SK-N-SH treated with all-trans-retinoic acid at 6 μM for 48 hours (cell line): ENCODE measurements at regions not wholly inside any gene's neighbourhood (a gene's known extent, or its start where the extent isn't known, plus 50 kb on each side); places are given as distances from the start of the nearest gene placed in this dataset.
A peak's percentile ranks its signal among the peaks of the same experiment; 100 is the strongest.
"Not testable (repeated sequence)": the region's sequence is repeated elsewhere in the genome, so short reads cannot be mapped to it uniquely, and the experiment has no call there.

ENCODE experiments used
- ATAC-seq: fragments of 200-7000 bp; cut with Tn5 transposase; 3 replicates; pipeline ENCODE4 v1.9.1; 2020; ENCODE audit warnings: mild to moderate bottlenecking, moderate library complexity
- ARNTL ChIP-seq: fragments of 450-650 bp; formaldehyde crosslinking; IDR thresholded peaks from 2 replicates; pipeline ENCODE4 v1.5.0; 2020; ENCODE audit warnings: low read depth, mild to moderate bottlenecking, moderate library complexity, borderline replicate concordance
- BACH2 ChIP-seq: fragments of 250-450 bp; sonication (Bioruptor Pico); IDR thresholded peaks from 2 replicates; pipeline ENCODE4 v1.9.0; 2021; ENCODE audit warnings: mild to moderate bottlenecking, borderline replicate concordance
- CREB5 ChIP-seq: fragments of 250-450 bp; sonication (Bioruptor Pico); IDR thresholded peaks from 2 replicates; pipeline ENCODE4 v1.5.1; 2020; ENCODE audit warnings: low read depth, mild to moderate bottlenecking, moderate library complexity
- CSRNP3 ChIP-seq: fragments of 250-450 bp; sonication (Bioruptor Pico); IDR thresholded peaks from 2 replicates; pipeline ENCODE4 v1.5.1; 2021; ENCODE audit warnings: mild to moderate bottlenecking, moderate library complexity
- ESRRG ChIP-seq: fragments of 250-450 bp; sonication (Bioruptor Pico); IDR thresholded peaks from 2 replicates; pipeline ENCODE4 v1.6.1; 2021; ENCODE audit warnings: mild to moderate bottlenecking
- GLIS3 ChIP-seq: fragments of 250-450 bp; sonication (Bioruptor Pico); IDR thresholded peaks from 2 replicates; pipeline ENCODE4 v1.5.0; 2020; ENCODE audit warnings: mild to moderate bottlenecking, moderate library complexity
- ISL1 ChIP-seq: fragments of 250-450 bp; sonication (Bioruptor Pico); IDR thresholded peaks from 2 replicates; pipeline ENCODE4 v2.1.2; 2022; ENCODE audit warnings: mild to moderate bottlenecking, moderate library complexity
- POU6F1 ChIP-seq: fragments of 250-450 bp; sonication (Bioruptor Pico); IDR thresholded peaks from 2 replicates; pipeline ENCODE4 v1.8.0; 2021; ENCODE audit warnings: low read depth, mild to moderate bottlenecking, moderate library complexity, borderline replicate concordance
- RARB ChIP-seq: fragments of 250-450 bp; sonication (Bioruptor Pico); IDR thresholded peaks from 2 replicates; pipeline ENCODE4 v1.8.0; 2021; ENCODE audit warnings: mild to moderate bottlenecking, moderate library complexity
- SNAI2 ChIP-seq: fragments of 250-450 bp; sonication (Bioruptor Pico); IDR thresholded peaks from 2 replicates; pipeline ENCODE4 v1.5.0; 2020; ENCODE audit warnings: mild to moderate bottlenecking, moderate library complexity
- TCF4 ChIP-seq: fragments of 250-450 bp; sonication (Bioruptor Pico); IDR thresholded peaks from 2 replicates; pipeline ENCODE4 v1.8.0; 2021; ENCODE audit warnings: mild to moderate bottlenecking, moderate library complexity, borderline replicate concordance
- TOX ChIP-seq: fragments of 250-450 bp; sonication (Bioruptor Pico); IDR thresholded peaks from 2 replicates; pipeline ENCODE4 v1.8.0; 2021; ENCODE audit warnings: mild to moderate bottlenecking, moderate library complexity, borderline replicate concordance
- TSHZ2 ChIP-seq: fragments of 250-450 bp; sonication (Bioruptor Pico); IDR thresholded peaks from 2 replicates; pipeline ENCODE4 v1.5.0; 2020; ENCODE audit warnings: mild to moderate bottlenecking, moderate library complexity
- ZC3H10 ChIP-seq: fragments of 250-450 bp; sonication (Bioruptor Pico); IDR thresholded peaks from 2 replicates; pipeline ENCODE4 v1.5.1; 2021; ENCODE audit warnings: mild to moderate bottlenecking, moderate library complexity
- ZFP3 ChIP-seq: fragments of 250-450 bp; sonication (Bioruptor Pico); IDR thresholded peaks from 2 replicates; pipeline ENCODE4 v1.5.0; 2020; ENCODE audit warnings: mild to moderate bottlenecking, moderate library complexity
- ZFP30 ChIP-seq: fragments of 450-650 bp; formaldehyde crosslinking; IDR thresholded peaks from 2 replicates; pipeline ENCODE4 v1.5.0; 2022; ENCODE audit warnings: mild to moderate bottlenecking, moderate library complexity
- ZNF565 ChIP-seq: fragments of 450-650 bp; formaldehyde crosslinking; conservative IDR thresholded peaks from 2 replicates; pipeline ENCODE4 v1.5.0; 2020; ENCODE audit warnings: low read depth, mild to moderate bottlenecking, moderate library complexity
- ZNF70 ChIP-seq: fragments of 450-650 bp; formaldehyde crosslinking; IDR thresholded peaks from 2 replicates; pipeline ENCODE4 v1.5.0; 2020; ENCODE audit warnings: mild to moderate bottlenecking, moderate library complexity
- ZNF8 ChIP-seq: fragments of 450-650 bp; formaldehyde crosslinking; IDR thresholded peaks from 2 replicates; pipeline ENCODE4 v1.5.0; 2020; ENCODE audit warnings: mild to moderate bottlenecking, moderate library complexity

- no peak for ATAC-seq
- no peak for TF ChIP-seq RARB (CRISPR knock-in tag)
These were observed 409.9 kb downstream of the CPS1 start for GRCh38 chr2:210966330-210966729.

GRCh38 chr2:210971431-210971830, 415.0 kb downstream of the CPS1 start:
- no peak for ATAC-seq
- no peak for TF ChIP-seq CSRNP3 (CRISPR knock-in tag)
- TF ChIP-seq, all 23 proteins: peak for 0

GRCh38 chr2:210986806-210987205, 430.4 kb downstream of the CPS1 start:
- not testable (repeated sequence) for ATAC-seq

GRCh38 chr2:210991107-210991506, 434.7 kb downstream of the CPS1 start:
- ATAC-seq = no peak
- TF ChIP-seq ZFP30 (CRISPR knock-in tag) (no peak), ZFP3 (CRISPR knock-in tag) (no peak), ZC3H10 (CRISPR knock-in tag) (no peak), ZNF70 (CRISPR knock-in tag) (no peak), ISL1 (peak; percentile 22; the same call in 1 of the 2 replicates)

- TF ChIP-seq GLIS3 (CRISPR knock-in tag) = no peak
- TF ChIP-seq POU6F1 (CRISPR knock-in tag) = no peak
- no peak for TF ChIP-seq BACH2
- TF ChIP-seq TOX (CRISPR knock-in tag) = no peak
- TF ChIP-seq ZNF70 (CRISPR knock-in tag) = no peak
- TF ChIP-seq ZNF8 = no peak
- TF ChIP-seq ISL1 = no peak
- TF ChIP-seq ZFP30 (CRISPR knock-in tag) = no peak
- no peak for TF ChIP-seq ZFP3 (CRISPR knock-in tag)
- no peak for ATAC-seq
These were observed 437.7 kb downstream of the CPS1 start for GRCh38 chr2:210994104-210994503.

- TF ChIP-seq ZFP30 (CRISPR knock-in tag) = no peak
- no peak for TF ChIP-seq ESRRG (CRISPR knock-in tag)
- no peak for TF ChIP-seq ZNF565 (CRISPR knock-in tag)
- no peak for TF ChIP-seq CSRNP3 (CRISPR knock-in tag)
- no peak for TF ChIP-seq GLIS3 (CRISPR knock-in tag)
- TF ChIP-seq ZC3H10 (CRISPR knock-in tag) = no peak
- TF ChIP-seq ISL1 = no peak
- ATAC-seq = no peak
These were observed 441.0 kb downstream of the CPS1 start for GRCh38 chr2:210997373-210997772.

GRCh38 chr2:210998334-210998733, 441.9 kb downstream of the CPS1 start:
- TF ChIP-seq CREB5 (CRISPR knock-in tag) (no peak), SNAI2 (CRISPR knock-in tag) (no peak), RARB (CRISPR knock-in tag) (no peak), TCF4 (CRISPR knock-in tag) (no peak), ZFP30 (CRISPR knock-in tag) (no peak), TSHZ2 (CRISPR knock-in tag) (no peak), ISL1 (no peak), ESRRG (CRISPR knock-in tag) (no peak), ZC3H10 (CRISPR knock-in tag) (no peak), GLIS3 (CRISPR knock-in tag) (no peak), ARNTL (no peak)
- TF ChIP-seq, all 23 proteins: peak for 0
- no peak for ATAC-seq
